GM21515 (cell line): ENCODE measurements at regions not wholly inside any gene's neighbourhood (a gene's known extent, or its start where the extent isn't known, plus 50 kb on each side); places are given as distances from the start of the nearest gene placed in this dataset.
"Not testable (repeated sequence)": the region's sequence is repeated elsewhere in the genome, so short reads cannot be mapped to it uniquely, and the experiment has no call there.

Experiments used
- ATAC-seq: cut with Tn5 transposase; IDR thresholded peaks from one replicate; pipeline ENCODE4 v1.9.1; 2021; ENCODE audit not compliant: unreplicated experiment

DNA sequence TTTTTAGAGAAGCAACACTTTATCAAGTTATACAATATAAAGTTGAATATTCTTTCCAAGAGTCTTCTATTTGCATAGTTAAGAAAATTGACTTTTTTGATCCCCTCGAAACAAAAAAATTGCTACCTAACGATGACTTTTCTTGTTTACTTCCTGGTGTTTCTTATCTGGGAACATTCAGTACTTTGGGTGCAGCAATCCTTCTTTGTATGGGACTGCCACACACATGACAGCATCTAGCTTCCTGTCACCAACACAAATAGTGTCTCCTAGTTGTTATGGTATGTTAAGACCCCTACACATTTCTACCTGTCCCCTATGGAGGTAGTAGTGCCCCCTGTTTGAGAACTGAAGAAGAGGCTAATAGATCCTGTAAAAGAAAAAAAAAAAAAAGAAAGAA is 841.7 kb upstream of the FAT3 start:
- no peak for ATAC-seq

DNA sequence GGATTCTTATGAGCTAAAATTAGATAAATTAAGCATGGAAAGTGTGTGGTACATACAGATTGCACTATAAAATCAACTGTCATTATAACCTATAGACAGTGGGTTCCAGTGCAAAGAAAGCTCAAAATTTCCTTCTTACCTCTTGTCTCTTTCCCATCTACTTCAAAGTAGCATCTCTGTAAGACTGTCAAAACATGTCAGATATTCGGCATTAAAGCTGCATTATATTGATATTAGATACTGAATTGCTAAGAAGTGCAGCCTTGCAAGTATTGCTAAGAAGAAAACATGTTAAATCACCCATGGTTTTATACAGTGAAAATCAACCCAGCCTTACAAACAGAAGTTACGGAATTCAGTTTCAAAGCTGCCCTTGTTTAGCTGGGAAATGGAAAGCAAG is 849.8 kb upstream of the FAT3 start:
- no peak for ATAC-seq

DNA sequence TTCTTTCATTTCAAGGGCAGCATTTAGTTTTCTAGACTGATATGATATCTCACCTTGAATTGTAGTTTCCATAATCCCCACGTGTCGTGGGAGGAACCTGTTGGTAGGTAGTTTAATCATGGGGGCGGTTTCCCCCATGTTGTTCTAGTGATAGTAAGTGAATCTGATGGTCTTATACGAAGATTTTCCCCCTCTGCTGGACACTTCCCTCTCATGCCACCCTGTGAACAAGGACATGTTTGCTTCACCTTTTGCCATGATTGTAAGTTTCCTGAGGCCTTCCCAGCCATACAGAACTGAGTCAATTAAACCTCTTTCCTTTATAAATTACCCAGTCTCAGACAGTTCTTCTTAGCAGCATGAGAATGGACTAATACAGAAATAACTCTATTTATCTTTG is 851.1 kb upstream of the FAT3 start:
- ATAC-seq = no peak

DNA sequence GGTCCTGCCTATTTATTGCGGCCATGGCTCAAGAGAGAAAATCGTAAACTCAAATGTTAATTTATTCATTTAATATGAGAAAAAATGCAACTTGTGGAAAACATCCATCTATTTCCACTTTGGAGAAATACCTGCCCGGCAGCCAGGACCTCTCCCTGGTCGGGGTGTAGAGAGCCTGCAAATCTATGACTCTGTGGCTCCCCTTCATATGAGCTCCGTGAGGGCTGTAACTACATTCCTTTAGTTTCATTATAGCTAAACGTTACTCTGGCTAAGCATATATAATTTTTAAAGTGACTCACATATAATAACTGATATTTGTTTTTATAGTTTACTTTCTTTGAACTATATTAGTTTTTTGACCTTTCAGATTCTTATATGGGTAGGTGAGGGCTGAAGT is 857.8 kb upstream of the FAT3 start:
- ATAC-seq = no peak

DNA sequence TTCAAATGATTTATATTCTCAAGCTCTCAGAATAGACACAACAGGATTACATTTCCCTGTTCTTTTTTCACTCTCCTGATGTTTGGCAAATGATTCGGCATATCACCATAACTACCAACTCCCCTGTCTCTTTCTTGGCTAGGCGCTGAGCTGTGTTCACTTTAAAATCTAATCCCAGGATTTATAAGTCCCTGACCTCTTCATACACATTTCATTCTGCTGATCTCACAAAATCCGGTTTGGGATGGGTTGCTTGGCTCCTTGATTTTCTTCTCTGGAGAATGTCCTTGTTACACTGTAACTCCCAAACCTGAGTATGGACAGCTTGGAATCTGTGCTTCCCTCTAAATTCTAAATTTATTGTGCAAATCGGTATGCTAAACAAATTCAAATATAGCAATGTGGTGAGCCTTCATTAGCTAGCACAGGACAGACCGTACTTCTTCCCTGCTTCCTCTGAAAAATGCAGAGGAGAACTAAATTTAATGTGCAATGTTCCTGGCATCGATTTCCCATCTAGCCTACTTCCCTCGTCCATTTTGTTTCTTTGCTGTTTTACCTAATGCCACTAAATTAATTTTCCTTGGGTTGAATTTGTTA is 858.5 kb upstream of the FAT3 start:
- ATAC-seq = no peak

DNA sequence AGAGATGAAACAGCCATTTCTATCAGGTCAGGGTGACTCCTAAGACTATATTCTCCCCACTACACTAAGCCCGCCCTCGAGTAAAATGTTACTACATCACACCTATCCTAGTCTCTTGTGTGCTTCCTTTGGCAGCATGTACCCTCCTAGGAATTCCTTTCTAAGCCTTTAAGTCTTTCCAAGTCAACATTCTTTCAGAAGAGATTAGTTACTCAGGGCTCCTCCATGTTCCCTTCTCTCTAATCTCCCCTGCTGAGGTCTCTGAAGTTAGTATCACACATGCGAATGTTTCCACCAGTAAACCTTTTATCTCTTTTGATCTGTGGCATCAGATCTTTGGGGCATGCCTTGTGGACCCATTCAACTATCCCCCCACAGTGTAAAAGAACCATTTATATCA is 873.7 kb upstream of the FAT3 start:
- no peak for ATAC-seq

DNA sequence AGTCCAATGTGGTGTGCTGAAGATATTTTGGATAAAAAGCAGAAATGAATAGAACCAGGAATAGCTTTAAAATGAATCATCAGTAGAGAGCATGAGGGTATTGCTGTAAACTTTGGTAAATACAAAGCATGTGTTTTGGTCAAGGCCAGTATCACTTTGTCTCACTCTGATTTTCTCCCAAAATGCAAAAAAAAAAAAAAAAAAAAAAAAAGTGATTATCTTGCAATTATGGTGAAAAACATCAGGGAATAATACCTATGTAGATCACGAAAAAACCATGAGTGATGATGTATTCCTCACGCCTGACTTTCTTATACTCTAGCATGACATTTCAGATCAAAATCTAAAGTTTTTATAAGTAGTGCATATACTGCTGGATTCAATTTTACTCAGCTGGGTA is 897.9 kb upstream of the FAT3 start:
- no peak for ATAC-seq

DNA sequence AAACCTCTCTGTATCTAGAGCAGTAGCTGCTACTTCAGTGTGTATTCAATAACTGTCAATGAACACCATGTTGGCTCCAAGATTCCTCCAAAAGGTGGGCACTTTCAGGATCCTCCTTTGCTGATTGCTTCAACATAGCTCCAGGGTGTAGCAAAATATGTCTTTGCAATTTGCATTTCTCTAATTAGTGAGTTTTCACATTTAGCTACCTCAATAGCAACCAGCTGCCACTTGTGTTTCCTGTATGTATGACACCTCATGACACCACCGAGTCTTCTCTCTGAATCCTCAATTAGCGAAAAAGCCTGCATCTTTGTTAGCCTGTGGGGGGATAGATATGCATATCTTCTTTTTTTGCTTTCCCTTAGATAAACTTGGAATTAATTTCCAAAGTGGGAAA is 898.3 kb upstream of the FAT3 start:
- no peak for ATAC-seq

DNA sequence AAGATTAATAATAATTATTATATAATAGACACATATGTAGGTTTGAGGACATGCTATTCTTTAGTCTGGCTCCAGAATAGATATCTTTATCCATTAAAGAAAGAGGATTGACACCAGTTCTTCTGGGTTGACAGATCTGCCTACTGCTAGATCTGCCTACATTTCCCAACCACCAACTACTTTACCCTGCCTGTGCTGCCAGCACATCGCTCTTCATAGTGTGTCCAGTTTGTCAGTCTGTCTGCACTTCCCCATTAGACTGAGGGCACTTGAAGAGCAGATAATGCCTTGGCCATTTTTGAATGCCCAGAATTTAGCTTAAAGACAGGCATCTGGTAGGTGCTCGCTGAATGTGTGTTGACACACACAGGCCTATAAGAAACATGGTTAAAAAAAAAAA is 910.1 kb upstream of the FAT3 start:
- no peak for ATAC-seq

DNA sequence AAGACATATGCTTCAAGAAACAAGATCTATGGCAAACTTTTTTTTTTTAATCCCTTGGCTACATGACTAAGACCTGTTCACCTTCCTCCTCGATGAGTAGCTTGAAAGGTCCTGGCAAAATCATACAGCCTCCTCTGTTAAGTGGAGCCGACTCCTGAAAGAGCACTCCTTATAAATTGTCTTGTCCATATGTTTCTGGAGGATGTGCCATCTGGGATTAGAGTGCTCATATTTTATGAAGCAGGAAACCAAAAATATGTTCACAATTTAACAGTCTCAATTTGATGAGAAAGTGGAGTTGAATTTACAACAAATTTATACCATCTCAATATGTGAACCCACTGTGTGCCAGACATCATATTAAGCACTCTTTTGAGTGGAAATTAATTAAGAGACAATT is 912.1 kb upstream of the FAT3 start:
- no peak for ATAC-seq

DNA sequence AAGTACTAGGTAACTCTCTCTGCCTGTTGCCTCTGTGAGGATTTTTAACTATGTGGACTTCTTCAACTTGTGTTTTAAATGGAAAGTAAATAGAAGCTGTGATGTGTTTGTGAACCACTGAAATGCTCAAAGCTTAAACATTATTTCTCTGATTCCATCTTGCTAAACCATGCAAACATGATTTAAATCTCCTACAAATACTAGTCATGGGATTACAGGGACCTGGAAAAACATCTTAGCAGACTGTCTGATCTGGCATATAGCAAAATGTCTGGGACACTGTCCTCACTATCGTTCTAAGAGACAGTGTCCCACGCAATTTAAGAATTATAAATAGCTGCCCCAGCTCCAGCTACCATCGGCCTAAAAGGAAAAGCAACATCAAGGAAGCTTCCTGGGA is 914.5 kb upstream of the FAT3 start:
- ATAC-seq = no peak

DNA sequence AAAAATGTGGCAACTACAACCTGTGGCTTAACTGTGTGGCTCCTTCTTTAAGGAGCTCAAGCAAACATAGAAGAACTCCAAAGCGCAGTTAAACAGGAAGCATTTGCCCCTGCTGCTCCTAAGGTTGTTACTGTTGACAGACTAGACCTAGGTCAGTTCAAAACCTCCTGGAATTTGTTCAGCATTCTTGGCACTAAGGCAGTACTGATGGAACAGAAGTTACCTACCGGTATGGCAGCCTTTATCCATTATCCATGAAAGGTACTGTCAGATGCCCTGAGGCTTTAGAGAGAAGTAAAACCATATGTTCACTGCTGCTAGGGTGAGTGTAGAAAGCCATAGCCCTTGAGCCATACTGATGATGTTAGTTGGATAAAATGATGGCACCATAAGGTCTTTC is 916.5 kb upstream of the FAT3 start:
- no peak for ATAC-seq

DNA sequence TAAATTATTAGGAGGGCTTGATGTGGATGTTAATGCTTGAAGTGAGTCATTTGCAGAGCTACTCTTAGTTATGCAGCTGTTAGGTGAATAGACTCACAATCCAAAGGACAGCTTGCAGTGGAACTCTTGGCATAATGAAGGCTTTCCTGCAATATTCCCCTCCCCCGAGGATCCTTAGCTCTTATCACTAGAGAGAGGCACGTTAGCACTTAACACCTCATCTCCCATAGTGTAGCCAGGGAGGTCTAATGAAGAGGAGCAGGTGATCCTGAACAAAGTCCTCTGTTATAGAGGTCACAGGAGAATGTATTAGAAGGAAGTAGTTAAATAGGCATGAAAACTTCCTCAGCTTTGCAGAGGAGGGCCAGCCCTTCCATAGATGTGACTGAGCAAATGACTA is 919.2 kb upstream of the FAT3 start:
- ATAC-seq = no peak

DNA sequence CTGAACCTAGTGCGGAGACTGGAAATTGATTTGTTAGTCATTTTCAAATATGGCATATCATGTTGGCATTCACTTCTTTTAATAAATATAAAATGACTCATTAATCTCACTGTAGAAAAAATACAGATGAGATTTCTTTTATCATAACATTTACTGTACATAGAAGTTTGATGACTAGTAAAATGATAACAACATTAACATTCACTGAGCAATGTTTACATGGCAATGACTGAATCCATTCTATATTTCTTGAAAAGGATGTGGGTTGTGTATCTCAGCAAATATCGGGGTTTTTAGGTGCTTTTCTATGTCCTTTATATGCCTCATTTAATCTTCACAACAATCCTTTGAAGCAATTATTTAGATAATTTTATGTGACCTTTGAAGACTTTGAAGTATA is 920.9 kb upstream of the FAT3 start:
- no peak for ATAC-seq

DNA sequence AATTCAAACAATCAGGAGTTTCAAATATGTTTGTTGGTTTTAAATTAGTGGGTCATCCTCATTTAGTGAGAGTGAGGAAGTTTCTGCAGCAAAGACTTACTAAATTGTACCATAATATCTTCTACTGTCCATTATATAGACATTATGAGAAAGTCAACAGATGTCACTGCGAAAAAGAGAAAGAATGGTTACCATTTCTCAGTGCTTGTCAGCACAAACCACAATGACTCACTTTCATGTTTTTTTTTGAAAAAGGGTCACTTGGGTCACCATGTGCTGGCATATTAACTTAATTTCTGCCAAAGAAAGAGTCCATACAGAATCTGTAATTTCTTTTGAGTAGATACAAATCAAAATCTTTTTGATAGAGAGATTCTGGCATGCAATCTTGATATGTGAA is 924.6 kb upstream of the FAT3 start:
- ATAC-seq = no peak

DNA sequence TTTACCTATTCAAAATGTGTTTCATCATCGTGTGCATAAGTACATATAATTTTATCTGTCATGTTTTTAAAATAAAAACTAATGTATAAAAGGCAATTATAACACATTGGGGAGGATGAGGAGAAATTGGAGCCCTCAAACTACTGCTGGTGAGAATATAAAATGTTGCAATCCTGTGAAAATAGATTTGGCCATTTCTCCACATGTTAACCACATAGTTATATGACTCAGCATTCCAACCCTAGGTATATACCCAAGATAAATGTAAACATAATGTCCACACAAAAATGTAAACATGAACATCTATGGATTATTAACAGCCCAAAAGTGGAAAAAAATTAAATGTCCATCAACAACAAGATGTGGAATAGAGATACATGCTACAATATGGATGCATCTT is 928.0 kb upstream of the FAT3 start:
- no peak for ATAC-seq

DNA sequence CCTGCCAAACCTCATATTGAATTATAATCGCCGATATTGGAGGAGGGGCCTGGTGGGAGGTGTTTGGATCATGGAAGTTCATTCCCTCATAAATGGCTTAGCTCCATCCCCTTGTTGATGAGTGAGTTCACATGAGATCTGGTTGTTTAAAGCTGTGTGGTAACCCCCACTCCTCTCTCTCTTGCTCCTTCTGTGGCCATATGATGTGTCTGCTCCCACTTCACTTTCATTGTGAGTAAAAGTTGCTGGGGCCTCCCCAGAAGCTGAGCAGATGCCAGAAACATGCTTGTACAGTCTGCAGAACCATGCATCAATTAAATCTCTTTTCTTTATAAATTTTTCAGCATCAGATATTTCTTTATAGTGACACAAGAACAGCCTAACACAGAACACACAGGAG is 929.0 kb upstream of the FAT3 start:
- no peak for ATAC-seq

DNA sequence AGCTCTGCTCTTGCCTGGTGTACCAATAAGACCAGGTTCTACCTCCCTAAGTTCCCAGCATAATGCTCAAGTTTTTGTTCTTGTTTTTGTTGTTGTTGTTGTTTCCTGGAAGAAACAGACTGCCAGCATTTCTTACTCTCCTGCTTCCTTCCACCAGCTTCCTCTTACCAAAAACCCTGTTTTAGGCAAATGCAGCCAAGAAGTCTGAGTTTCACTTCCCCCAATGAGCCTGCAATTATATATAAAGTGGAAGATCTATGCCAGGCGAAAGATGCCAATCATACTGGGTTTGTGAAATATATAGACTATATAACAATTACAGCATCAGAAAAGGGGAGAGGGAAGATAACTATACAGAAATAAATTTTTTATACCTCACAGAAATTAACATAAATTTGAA is 931.5 kb upstream of the FAT3 start:
- ATAC-seq = no peak

DNA sequence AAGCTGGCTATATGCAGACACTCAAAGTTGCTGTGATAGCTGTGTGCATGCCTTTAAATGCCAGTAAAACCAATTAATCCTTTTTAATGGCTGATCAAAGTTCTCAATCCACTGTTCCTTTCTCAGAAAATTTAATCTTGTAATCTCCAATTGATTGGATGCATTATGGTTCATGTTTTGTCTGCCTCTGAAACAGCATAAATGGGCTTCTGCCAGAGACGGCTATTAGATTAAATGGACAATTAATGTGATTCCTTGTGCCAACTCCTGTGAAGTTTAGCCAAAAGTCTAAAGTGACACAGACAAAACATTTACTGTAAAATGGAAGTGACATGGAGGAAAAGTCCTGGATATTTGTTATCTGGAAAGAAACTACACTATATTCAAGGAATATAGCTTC is 952.5 kb upstream of the FAT3 start:
- no peak for ATAC-seq

DNA sequence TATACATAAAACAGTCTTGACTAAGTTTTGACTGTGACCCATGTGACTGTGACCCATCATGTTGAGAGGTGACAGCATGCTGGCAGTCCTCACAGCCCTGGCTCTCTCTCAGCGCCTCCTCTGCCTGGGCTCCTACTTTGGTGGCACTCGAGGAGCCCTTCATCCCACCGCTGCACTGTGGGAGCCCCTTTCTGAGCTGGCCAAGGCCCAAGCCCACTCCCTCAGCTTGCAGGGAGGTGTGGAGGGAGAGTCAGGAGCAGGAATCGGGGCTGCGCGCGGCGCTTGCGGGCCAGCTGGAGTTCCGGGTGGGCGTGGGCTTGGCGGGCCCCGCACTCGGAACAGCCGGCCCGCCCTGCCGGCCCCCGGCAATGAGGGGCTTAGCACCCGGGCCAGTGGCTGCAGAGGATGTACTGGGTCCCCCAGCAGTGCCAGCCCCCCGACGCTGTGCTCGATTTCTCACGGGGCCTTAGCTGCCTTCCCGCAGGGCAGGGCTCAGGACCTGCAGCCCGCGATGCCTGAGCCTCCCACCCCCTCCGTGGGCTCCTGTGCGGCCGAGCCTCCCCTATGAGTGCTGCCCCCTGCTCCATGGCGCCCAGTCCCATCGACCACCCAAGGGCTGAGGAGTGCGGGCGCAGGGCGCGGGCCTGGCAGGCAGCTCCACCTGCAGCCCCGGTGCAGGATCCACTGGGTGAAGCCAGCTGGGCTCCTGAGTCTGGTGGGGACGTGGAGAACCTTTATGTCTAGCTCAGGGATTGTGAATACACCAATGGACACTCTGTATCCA is 955.9 kb upstream of the FAT3 start:
- not testable (repeated sequence) for ATAC-seq

DNA sequence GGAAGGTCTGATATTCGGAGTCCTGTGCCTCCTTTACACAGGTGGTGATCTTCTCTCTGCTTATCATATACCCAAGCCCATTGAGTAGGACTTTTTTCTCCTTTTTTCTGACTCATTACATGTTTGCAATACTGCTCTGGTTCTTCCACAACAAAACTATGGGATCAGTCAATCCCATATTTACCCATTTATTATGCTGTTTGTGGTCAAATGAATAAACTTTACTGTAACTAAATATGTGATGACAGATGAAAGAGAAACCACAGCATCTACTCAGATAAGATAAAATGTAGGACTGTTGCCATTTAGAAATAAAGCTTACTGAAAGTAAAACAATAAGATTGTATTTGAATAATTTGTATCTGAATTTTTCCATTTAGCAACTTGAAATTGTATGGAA is 958.7 kb upstream of the FAT3 start:
- ATAC-seq = no peak

DNA sequence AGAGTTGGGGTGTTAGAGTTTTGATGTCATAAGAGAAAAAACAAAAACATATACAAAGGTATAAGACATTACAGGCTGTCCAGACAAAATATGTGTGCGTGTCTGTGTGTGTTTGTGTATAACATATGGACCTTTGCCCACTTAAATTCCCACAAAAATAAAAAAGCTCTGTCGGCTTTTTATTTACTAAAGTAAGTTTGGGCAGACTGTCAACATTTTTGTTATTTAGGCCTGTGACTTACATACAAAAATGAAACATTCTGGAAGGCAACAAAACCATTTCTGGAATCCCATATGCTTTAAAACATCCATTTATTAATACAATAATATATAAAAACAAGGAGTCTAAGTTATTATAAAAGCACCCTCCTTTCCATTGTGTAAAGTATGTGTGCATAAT is 960.1 kb upstream of the FAT3 start:
- no peak for ATAC-seq
